Naive B cell (primary cell): ENCODE measurements at regions not wholly inside any gene's neighbourhood (a gene's known extent, or its start where the extent isn't known, plus 50 kb on each side); places are given as distances from the start of the nearest gene placed in this dataset.
"Not testable (repeated sequence)": the region's sequence is repeated elsewhere in the genome, so short reads cannot be mapped to it uniquely, and the experiment has no call there.

Experiments
- ATAC-seq, 2 donors: fragments of 150-1000 bp; cut with Tn5 transposase; 2 replicates each; pipeline ENCODE4 v1.10.0; 2021; ENCODE audit warnings: low read depth in 2 of 2, mild to moderate bottlenecking in 2 of 2, moderate library complexity in 2 of 2
- DNase-seq: peaks from one replicate; pipeline ENCODE4 v3.0.0; 2022
- H3K27ac Mint-ChIP-seq, 6 donors: one replicate each; pipeline ENCODE4 v1.8.0; 2020 to 2022; ENCODE audit warnings: mild to moderate bottlenecking in 6 of 6, mixed read lengths in 6 of 6, moderate library complexity in 5 of 6, inconsistent platforms in 2 of 6
- H3K27me3 Mint-ChIP-seq, 3 donors: one replicate each; pipeline ENCODE4 v1.8.0; 2021 to 2022; ENCODE audit warnings: mixed read lengths in 3 of 3, mild to moderate bottlenecking in 1 of 3
- H3K36me3 Mint-ChIP-seq, 2 donors: one replicate each; pipeline ENCODE4 v1.8.0; 2020 to 2022; ENCODE audit warnings: mixed read lengths in 2 of 2, inconsistent platforms in 1 of 2, mild to moderate bottlenecking in 1 of 2
- H3K4me1 Mint-ChIP-seq, 3 donors: one replicate each; pipeline ENCODE4 v1.8.0; 2020 to 2022; ENCODE audit warnings: mixed read lengths in 3 of 3, inconsistent platforms in 1 of 3, mild to moderate bottlenecking in 1 of 3, moderate library complexity in 1 of 3
- H3K4me3 Mint-ChIP-seq, 8 donors: one replicate each; pipeline ENCODE4 v1.8.0; 2020 to 2022; ENCODE audit warnings: mild to moderate bottlenecking in 8 of 8, mixed read lengths in 8 of 8, moderate library complexity in 8 of 8, inconsistent platforms in 2 of 8
- H3K9me3 Mint-ChIP-seq, 7 donors: one replicate each; pipeline ENCODE4 v1.8.0; 2020 to 2022; ENCODE audit warnings: mixed read lengths in 7 of 7, mild to moderate bottlenecking in 5 of 7, inconsistent platforms in 2 of 7, moderate library complexity in 1 of 7

- no peak for ATAC-seq
- peaks cover 0 to 13% (median 5%) of the 10 kb centered on the region in 7 donors for H3K9me3 Mint-ChIP-seq
- H3K4me1 Mint-ChIP-seq = no peaks in the 10 kb centered on the region
These were observed 353.5 kb upstream of the IRAK1BP1 start for GRCh38 chr6:78513856-78514255.

DNA sequence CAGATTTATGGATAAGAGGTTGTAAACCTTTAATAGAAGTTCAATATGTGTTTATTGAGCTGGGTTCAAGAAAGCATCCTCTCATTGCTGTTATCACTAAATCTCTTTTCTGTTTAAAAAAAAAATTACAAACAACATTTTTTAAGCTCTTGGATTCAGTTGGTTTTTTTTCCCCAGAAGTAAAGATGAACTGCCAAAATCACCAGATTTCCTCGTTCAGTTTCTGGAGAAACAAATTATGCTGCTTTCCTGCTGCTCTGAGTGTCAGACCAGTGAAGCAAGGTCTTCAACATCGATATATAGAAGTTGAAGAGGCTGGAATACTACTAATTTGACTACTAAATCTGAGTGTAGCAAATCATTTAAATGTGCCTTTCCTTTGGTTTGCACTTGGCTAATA lies 352.1 kb upstream of the IRAK1BP1 start:
- H3K4me1 Mint-ChIP-seq = no peaks in the 10 kb centered on the region
- no peak overlapping the region for H3K4me3 Mint-ChIP-seq
- ATAC-seq = no peak

More at GRCh38 chr6:78513856-78514255, 353.5 kb upstream of the IRAK1BP1 start:
- Mint-ChIP-seq H3K27ac (no peak overlapping the region), H3K27me3 (no peaks in the 10 kb centered on the region), H3K36me3 (no peaks in the 10 kb centered on the region), H3K4me3 (no peak overlapping the region)
- no peak for DNase-seq

DNA sequence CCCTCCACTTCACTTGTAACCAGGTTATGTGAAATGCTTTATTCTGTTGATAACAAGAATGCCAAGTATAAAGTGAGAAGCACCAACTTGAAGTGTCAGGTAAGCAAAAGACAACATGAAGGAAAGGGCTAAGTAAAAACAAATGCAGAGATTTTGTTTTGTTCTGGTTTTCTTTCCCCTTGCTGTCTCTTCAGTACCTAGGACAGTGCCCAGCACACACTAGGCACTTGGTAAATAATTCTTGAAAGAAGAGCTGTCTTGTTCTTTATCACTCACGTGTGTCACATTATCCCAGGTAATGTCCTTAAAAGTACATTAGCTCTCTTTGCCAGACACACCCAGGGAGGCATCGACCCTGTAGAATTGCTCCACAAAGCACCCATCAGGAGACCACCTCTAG lies 350.0 kb upstream of the IRAK1BP1 start:
- no peak for DNase-seq
- no peaks in the 10 kb centered on the region for H3K27me3 Mint-ChIP-seq
- H3K4me3 Mint-ChIP-seq = no peak overlapping the region
- H3K4me1 Mint-ChIP-seq = no peaks in the 10 kb centered on the region
- ATAC-seq = no peak
- H3K36me3 Mint-ChIP-seq = no peaks in the 10 kb centered on the region
- peaks cover 0 to 8% (median 0%) of the 10 kb centered on the region in 7 donors for H3K9me3 Mint-ChIP-seq
- H3K27ac Mint-ChIP-seq = no peak overlapping the region

More for the DNA sequence above, 352.1 kb upstream of the IRAK1BP1 start:
- no peaks in the 10 kb centered on the region for H3K27me3 Mint-ChIP-seq
- no peak for DNase-seq
- no peak overlapping the region for H3K27ac Mint-ChIP-seq
- H3K9me3 Mint-ChIP-seq = peaks cover 0 to 5% (median 0%) of the 10 kb centered on the region in 7 donors
- no peaks in the 10 kb centered on the region for H3K36me3 Mint-ChIP-seq

GRCh38 chr6:78523622-78524021 lies 343.7 kb upstream of the IRAK1BP1 start:
- H3K4me3 Mint-ChIP-seq = no peak overlapping the region
- H3K9me3 Mint-ChIP-seq = peaks cover 0 to 11% (median 0%) of the 10 kb centered on the region in 7 donors
- no peak for DNase-seq
- ATAC-seq = no peak
- no peak overlapping the region for H3K27ac Mint-ChIP-seq
- no peaks in the 10 kb centered on the region for H3K27me3 Mint-ChIP-seq
- H3K36me3 Mint-ChIP-seq = no peaks in the 10 kb centered on the region
- H3K4me1 Mint-ChIP-seq = no peaks in the 10 kb centered on the region

DNA sequence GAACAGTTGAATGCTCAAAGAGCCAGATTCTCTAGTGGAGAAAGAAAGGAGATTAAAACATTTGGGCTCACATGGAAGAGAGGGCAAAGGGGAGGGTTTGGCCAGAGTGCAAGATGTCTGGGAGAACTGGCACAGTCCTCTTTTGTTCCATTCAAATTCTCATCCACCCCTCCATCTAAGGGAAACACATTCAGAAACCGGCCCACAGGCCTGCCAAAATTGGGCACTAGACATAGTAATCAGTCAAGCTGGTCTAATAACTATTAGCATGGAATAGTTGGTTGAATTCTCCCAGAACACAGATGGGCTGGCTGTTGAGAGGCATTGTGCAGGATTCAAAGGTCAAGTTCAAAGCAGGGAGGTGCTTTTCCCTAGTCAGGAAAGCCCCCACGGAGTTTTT lies 341.4 kb upstream of the IRAK1BP1 start:
- Mint-ChIP-seq H3K4me3 (no peak overlapping the region), H3K36me3 (no peaks in the 10 kb centered on the region), H3K9me3 (peaks cover 0 to 11% (median 2%) of the 10 kb centered on the region in 7 donors), H3K4me1 (no peaks in the 10 kb centered on the region), H3K27ac (no peak overlapping the region), H3K27me3 (peaks cover 0 to 4% (median 0%) of the 10 kb centered on the region in 3 donors)
- ATAC-seq (no peak), DNase-seq (no peak)

DNA sequence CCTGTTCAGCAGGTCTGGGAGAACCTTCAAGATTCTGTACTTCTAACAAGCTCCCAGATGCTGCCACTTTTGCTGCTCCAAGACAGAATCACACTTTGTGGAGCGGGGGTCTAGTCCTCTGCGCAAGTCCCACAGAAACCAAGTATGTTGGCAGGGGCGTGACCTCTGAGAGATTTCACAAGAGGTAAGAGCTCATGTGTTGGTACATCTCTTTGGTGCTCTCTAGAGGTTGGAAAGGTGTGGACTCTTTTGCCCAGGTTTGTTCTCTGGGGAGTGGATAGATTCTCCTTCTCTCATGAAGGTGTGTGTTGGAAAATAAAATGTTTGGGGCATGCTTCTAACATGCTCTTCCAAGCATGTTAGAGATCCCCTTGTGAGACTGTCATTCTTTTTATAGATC lies 340.9 kb upstream of the IRAK1BP1 start:
- H3K4me1 Mint-ChIP-seq = no peaks in the 10 kb centered on the region
- no peak for DNase-seq
- H3K27ac Mint-ChIP-seq = no peak overlapping the region
- H3K9me3 Mint-ChIP-seq = peaks cover 0 to 9% (median 2%) of the 10 kb centered on the region in 7 donors
- no peak overlapping the region for H3K4me3 Mint-ChIP-seq
- H3K36me3 Mint-ChIP-seq = no peaks in the 10 kb centered on the region
- no peak for ATAC-seq
- peaks cover 0 to 4% (median 0%) of the 10 kb centered on the region in 3 donors for H3K27me3 Mint-ChIP-seq

- DNase-seq = no peak
- H3K4me3 Mint-ChIP-seq = no peak overlapping the region
- H3K27ac Mint-ChIP-seq = no peak overlapping the region
- H3K27me3 Mint-ChIP-seq = peaks cover 0 to 4% (median 0%) of the 10 kb centered on the region in 3 donors
- no peaks in the 10 kb centered on the region for H3K4me1 Mint-ChIP-seq
- no peak for ATAC-seq
- peaks cover 0 to 6% (median 0%) of the 10 kb centered on the region in 7 donors for H3K9me3 Mint-ChIP-seq
- H3K36me3 Mint-ChIP-seq = no peaks in the 10 kb centered on the region
These were observed 338.4 kb upstream of the IRAK1BP1 start for GRCh38 chr6:78528926-78529325.

GRCh38 chr6:78530208-78530607 lies 337.1 kb upstream of the IRAK1BP1 start:
- Mint-ChIP-seq H3K36me3 (no peaks in the 10 kb centered on the region), H3K27me3 (peaks cover 0 to 4% (median 0%) of the 10 kb centered on the region in 3 donors), H3K9me3 (peaks cover 0 to 9% (median 0%) of the 10 kb centered on the region in 7 donors), H3K27ac (no peak overlapping the region), H3K4me1 (no peaks in the 10 kb centered on the region), H3K4me3 (no peak overlapping the region)
- no peak for DNase-seq
- ATAC-seq = no peak

DNA sequence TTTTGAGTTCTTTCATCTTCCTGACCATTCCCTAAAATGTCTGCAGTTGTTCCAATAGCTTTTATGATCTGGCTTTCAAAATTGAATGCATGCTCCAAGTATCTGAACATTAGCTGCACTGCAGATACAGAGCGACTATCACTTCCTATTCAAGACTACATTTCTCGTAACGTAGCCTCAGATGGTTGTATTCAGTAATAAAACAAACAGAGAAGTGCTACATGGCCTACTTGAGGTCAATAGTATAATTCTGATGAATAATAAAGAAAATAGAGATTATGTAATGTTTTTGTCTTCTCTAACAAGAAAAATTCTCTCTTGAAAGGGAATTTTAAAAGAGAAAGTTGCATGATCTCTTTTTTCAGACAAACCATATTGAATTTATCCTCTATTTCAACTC lies 333.9 kb upstream of the IRAK1BP1 start:
- no peak overlapping the region for H3K27ac Mint-ChIP-seq
- H3K4me3 Mint-ChIP-seq = no peak overlapping the region
- H3K9me3 Mint-ChIP-seq = peaks cover 0 to 8% (median 2%) of the 10 kb centered on the region in 7 donors
- no peaks in the 10 kb centered on the region for H3K4me1 Mint-ChIP-seq
- H3K36me3 Mint-ChIP-seq = no peaks in the 10 kb centered on the region
- ATAC-seq (no peak), DNase-seq (no peak)
- peaks cover 0 to 4% (median 0%) of the 10 kb centered on the region in 3 donors for H3K27me3 Mint-ChIP-seq

GRCh38 chr6:78533876-78534275 lies 333.5 kb upstream of the IRAK1BP1 start:
- no peaks in the 10 kb centered on the region for H3K36me3 Mint-ChIP-seq
- ATAC-seq = no peak
- H3K9me3 Mint-ChIP-seq = peaks cover 0 to 8% (median 2%) of the 10 kb centered on the region in 7 donors

GRCh38 chr6:78538002-78538401 lies 329.3 kb upstream of the IRAK1BP1 start:
- H3K9me3 Mint-ChIP-seq = peaks cover 0 to 8% (median 2%) of the 10 kb centered on the region in 7 donors
- ATAC-seq (no peak), DNase-seq (no peak)
- no peaks in the 10 kb centered on the region for H3K36me3 Mint-ChIP-seq
- H3K4me1 Mint-ChIP-seq = no peaks in the 10 kb centered on the region
- no peak overlapping the region for H3K4me3 Mint-ChIP-seq
- H3K27ac Mint-ChIP-seq = no peak overlapping the region
- no peaks in the 10 kb centered on the region for H3K27me3 Mint-ChIP-seq

More at GRCh38 chr6:78533876-78534275, 333.5 kb upstream of the IRAK1BP1 start:
- H3K4me3 Mint-ChIP-seq = no peak overlapping the region
- no peak overlapping the region for H3K27ac Mint-ChIP-seq
- no peak for DNase-seq
- peaks cover 0 to 4% (median 0%) of the 10 kb centered on the region in 3 donors for H3K27me3 Mint-ChIP-seq
- H3K4me1 Mint-ChIP-seq = no peaks in the 10 kb centered on the region

- not testable (repeated sequence) for H3K4me3 Mint-ChIP-seq, DNase-seq, H3K27ac Mint-ChIP-seq, H3K4me1 Mint-ChIP-seq, H3K27me3 Mint-ChIP-seq, H3K36me3 Mint-ChIP-seq, ATAC-seq
- H3K9me3 Mint-ChIP-seq = peaks cover under 1 to 10% (median 5%) of the 10 kb centered on the region in 7 donors
These were observed 319.7 kb upstream of the IRAK1BP1 start for GRCh38 chr6:78547636-78548035.

DNA sequence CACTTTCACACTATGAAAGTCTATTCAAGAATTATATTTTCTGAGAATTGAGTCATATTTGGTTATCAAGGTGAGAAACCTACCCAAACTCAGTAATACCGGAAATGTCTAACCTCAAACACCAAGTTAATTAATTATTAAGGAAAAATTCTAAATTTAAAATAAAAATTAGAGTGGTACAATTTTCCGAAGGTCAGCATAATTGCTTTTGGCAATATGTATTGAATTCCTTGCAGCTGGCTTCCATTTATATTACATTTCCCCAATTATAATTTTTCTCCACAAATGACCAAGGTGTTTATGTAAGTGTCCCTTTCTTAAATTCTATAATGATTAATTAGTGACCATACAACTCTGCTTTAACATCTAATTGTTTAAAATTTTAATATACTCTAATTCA lies 316.0 kb upstream of the IRAK1BP1 start:
- Mint-ChIP-seq H3K4me1 (no peaks in the 10 kb centered on the region), H3K4me3 (no peak overlapping the region), H3K27me3 (no peaks in the 10 kb centered on the region), H3K9me3 (peaks cover 10 to 29% (median 18%) of the 10 kb centered on the region in 7 donors), H3K27ac (no peak overlapping the region), H3K36me3 (no peaks in the 10 kb centered on the region)
- DNase-seq = no peak
- ATAC-seq = no peak

DNA sequence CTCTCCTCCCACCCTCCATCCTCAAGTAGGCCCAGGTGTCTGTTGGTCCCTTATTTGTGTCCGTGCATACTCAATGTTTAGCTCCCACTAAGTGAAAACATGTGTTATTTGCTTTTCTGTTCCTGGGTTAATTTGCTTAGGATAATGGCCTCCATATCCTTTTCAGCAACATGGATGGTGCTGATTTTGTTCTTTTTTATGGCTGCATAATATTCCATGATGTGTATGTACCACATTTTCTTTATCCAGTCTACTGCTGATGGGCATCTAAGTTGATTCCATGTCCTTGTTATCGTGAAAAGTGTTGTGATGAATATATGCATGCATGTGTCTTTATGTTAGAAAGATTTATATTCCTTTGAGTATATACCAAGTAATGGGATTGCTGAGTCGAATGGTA lies 314.9 kb upstream of the IRAK1BP1 start:
- Mint-ChIP-seq H3K27me3 (no peaks in the 10 kb centered on the region), H3K4me1 (no peaks in the 10 kb centered on the region), H3K4me3 (no peak overlapping the region), H3K36me3 (peaks cover 0 to 8% of the 10 kb centered on the region in 2 donors), H3K27ac (no peak overlapping the region), H3K9me3 (peaks cover 14 to 39% (median 25%) of the 10 kb centered on the region in 7 donors)
- ATAC-seq = no peak
- no peak for DNase-seq

DNA sequence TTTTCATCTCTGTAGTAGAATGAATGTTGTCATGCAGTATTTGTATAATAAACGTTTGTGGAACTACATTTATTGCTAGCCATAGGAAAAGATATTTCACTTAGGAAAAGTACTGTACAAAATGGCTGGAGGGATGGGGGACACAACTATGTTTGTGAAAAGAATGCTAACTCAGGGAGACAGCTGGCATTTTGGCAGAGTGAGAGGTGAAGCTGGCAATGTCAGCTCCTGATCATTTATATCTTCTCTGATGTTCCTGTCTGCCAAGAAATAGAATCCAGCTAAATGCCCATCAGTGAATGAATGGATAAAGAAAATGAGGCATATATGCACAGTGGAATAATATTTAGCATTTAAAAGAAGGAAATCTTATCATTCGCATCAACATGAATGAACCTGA lies 313.0 kb upstream of the IRAK1BP1 start:
- Mint-ChIP-seq H3K27me3 (no peaks in the 10 kb centered on the region), H3K9me3 (peaks cover 14 to 44% (median 25%) of the 10 kb centered on the region in 7 donors), H3K36me3 (peaks cover 0 to 8% of the 10 kb centered on the region in 2 donors), H3K4me3 (no peak overlapping the region), H3K4me1 (no peaks in the 10 kb centered on the region), H3K27ac (no peak overlapping the region)
- DNase-seq = no peak
- no peak for ATAC-seq
